ENCODE measurements at regions not wholly inside any gene's neighbourhood (a gene's known extent, or its start where the extent isn't known, plus 50 kb on each side); places are given as distances from the start of the nearest gene placed in this dataset.
"Not testable (repeated sequence)": the region's sequence is repeated elsewhere in the genome, so short reads cannot be mapped to it uniquely, and the experiment has no call there.

DNA sequence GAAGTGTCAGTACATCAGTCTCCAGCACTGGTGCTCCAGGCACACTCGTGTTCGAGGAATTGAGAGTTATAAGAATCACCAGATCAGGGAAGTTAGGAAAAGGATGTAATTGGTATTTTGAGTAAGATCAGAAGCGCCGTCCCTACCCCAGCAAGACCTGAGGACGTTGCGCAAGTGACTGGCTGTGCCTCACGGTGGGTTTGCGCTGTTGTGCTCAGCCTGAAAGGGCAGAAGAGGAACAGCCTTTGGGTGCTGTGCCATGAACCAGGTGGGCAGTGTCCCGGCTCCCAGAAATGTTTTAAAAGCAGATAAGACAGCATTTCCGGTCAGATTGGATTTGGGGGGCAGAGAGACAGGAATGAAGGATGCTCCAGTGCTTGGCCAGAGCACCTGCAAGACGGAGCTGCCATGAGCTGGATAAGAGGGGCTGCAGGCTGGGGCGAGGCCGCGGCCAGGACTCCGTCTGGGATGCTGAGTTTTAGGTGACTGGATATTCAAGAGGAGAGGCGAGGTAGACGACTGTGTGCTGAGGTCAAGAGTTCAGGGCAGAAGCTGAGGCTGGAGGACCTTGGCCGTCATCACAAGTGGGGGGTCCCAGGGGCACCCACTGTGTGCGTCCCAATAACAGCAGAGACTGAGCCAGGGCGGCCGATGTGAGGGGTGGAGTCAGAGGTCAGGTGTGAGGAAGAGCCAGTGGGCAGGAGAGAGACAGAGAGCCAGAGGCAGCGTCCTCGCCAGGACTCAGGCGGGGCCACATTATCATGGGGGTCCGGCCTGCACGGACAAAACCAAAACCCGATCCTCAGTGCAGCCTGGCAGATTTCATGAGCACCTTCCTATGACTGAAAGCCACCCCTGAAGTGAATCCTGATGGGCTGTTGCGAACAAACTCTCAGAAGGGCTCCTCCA, 77.7 kb upstream of the ALKAL2 start:
- DNase-seq = no peak

DNA sequence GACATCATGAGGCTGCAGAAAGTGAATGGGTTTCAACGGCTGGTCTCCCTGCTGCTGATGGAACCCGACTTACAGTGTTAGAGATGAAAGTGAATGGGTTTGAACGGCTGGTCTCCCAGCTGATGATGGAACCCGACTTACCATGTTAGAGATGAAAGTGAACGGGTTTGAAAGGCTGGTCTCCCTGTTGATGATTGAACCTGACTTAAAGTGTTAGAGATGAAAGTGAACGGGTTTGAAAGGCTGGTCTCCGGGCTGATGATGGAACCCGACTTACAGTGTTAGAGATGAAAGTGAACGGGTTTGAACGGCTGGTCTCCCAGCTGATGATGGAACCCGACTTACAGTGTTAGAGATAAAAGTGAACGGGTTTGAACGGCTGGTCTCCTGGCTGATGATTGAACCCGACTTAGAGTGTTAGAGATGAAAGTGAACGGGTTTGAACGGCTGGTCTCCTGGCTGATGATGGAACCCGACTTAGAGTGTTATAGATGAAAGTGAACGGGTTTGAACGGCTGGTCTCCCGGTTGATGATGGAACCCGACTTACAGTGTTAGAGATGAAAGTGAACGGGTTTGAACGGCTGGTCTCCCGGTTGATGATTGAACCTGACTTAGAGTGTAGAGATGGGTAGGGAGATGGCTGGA, 76.1 kb upstream of the ALKAL2 start:
- no peak for DNase-seq

DNA sequence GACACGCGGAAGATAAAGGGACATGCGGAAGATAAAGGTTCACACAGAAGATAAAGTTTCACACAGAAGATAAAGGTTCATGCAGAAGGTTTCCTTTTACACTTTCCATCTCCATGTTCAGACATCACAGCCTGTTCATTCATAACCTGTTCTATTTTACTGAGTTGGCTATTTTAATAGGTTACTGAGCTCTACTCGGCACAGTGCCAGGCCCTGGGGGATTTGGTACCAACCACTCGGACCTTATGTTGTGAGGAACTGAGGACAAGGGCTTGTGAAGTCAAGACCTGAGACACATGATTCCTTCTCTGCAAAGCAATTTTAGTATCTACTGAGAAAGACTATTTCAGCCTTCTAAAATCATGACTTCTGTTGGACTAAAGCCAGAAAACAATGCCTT, 75.0 kb upstream of the ALKAL2 start:
- DNase-seq = no peak

DNA sequence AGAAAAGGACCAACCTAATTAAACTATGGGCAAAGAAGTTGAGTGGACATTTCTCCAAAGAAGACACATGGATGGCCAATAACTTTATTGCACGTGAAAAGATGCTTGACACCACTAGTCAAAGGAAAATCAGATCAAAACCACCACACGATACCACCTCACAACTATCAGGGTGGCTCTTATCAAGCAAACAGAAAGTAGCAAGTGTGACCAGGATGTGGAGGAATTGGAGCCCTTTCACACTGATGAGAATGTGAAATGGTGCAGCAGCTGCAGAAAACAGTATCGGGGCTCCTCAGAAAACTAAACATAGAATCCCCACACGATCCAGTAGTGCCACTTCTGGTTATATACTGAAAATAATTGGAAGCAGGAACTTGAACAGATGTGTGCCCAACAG, 72.2 kb upstream of the ALKAL2 start:
- no peak for DNase-seq

DNA sequence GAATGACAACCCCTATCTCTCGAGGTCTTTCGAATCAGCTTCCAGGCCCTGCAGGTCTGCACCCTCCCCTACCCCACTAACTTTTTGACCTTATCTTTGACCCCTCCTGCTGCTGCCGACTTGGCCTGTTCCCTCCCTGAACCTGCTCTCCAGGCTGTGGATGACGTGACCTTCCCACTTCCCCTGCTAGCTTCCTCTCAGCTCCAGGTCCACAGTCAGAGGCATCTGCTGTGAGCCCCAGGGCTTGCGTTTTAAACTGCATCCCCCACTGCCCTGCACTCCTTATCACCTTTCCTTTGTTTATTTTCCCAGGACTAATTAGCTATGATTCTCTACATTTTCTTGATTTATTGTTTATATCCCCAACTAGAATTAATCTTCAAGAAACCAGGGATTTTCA, 71.2 kb upstream of the ALKAL2 start:
- DNase-seq = no peak

DNA sequence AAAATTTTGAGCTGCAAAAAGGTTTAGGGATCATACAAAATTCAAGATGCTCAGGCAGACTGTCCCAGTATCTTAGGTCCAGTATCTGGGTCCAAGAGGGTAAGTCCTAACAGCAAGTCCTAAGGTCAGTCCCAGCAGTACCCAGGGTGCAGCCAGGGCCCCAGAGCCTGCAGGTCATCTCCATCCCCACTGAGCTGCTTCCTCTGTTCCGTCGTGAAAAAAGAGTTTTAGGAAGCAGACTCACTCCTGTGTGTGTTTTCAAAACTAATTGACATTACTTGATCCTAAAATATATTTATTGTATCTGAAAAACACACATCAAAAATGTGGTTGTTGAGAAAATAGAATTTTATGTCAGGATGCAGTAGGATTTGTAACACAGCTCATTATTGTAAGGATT, 69.9 kb upstream of the ALKAL2 start:
- no peak for DNase-seq

DNA sequence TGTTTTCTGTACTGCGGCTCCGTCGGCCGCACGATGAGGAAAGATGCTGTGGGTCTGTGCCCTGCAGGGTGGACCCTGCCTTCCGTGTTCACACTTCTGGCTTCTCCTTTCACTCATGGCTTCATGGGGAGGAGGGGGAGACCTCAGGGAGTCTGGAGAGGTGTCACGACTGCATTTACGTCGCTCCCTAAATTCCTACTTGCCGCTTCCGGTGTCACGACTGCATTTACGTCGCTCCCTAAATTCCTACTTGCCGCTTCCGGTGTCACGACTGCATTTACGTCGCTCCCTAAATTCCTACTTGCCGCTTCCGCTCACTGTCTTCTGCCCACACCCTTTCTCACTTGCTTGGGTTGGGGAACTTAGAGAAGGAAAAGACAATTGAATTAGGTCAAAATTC, 68.4 kb upstream of the ALKAL2 start:
- not testable (repeated sequence) for DNase-seq

DNA sequence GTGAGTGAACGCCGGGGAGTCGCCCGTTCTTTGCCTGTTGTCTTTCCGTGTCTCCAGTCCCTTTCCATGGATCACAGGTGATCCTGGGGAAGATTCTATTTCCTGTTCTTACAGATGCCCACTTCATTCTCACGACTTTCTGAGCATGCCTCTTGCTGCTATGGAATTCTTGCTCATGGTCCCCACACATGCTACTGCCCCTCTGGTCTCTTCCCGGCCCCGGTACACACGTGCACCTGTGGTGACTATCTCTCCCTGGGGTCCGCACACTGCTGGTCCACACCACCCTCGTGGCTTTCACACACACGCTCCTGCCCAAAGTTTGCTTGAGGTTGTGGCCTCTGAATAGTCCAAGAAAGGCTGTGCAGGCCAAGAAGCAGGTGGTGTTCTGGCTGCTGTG, 67.9 kb upstream of the ALKAL2 start:
- DNase-seq = no peak

DNA sequence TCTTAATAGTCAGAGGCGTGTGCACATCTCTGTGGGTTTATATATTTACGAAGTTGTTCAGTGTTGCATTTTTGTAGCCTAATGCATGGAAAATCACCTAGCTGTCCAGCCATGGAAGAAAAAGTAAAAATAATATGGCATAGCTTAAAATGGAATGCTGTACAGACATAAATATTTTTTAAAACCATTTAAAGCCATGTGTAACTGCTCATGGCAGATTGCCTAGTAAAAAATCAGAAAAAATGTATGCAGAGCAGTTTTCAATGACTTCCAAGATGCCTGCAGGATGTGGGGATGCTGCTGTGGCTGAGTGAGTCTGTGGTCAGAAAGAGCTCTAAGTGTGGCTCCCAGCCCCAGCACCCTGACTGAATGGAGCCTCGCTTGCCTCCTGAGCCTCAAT, 64.8 kb upstream of the ALKAL2 start:
- no peak for DNase-seq

DNA sequence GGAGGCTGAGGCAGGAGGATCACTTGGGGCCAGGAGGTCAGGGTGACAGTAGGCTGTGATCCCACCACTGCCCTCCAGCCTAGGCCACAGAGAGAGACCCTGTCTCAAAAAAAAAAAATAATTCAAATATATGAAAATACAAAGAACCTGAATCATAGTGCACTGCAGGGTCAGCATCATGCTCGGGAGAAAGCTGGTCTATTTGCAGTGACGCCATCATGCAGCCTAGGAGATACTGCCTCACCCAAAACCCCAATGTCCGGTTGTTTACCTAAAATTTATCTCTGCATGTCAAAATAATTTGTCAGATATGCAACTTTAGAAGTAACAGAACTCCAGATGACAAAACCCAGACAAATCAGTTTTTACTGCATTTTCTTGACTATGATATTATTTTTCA, 61.5 kb upstream of the ALKAL2 start:
- DNase-seq = no peak

DNA sequence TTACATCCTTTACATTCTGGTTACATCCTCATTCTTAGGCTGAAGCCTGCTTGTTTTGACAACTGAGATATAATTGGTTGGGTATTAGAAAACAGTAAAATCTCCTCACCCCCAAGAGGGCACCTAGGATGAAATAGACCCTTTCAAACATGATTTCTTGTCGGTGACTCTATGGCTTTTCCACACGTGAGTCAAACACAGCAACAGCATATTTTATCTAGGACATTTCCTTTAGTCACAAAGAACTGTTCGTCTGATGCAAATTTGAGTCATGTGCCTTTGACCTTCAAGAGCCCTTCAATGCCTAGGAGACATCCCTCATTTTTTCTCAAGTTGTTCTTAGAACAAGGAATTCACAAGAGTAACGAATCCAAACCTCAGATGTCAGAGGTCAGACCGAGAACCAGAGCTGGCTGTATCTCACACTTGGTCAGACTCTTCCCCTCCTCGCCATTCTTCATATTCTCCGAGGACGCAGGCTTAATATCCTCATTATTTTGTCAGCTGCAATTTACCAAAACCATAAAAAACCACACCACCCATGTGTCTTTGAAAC, 60.5 kb upstream of the ALKAL2 start:
- DNase-seq = no peak

DNA sequence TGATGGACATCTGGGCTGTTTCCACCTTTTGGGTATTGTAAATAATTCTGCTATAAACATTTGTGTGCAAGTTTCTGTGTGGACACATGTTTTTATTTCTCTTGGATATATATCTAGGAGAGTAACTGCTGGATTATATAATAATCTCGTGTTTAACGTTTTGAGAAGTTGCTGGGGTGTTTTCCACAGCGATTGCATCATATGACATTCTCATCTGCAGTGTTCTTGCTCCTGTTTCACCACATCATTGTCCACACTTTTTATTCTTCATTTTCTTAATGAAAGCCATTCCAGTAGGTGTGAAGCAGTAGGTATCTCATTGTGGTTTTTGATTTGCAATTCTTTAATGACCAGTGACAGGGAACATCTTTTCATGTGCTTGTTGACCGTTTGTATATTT, 56.9 kb upstream of the ALKAL2 start:
- DNase-seq = no peak

DNA sequence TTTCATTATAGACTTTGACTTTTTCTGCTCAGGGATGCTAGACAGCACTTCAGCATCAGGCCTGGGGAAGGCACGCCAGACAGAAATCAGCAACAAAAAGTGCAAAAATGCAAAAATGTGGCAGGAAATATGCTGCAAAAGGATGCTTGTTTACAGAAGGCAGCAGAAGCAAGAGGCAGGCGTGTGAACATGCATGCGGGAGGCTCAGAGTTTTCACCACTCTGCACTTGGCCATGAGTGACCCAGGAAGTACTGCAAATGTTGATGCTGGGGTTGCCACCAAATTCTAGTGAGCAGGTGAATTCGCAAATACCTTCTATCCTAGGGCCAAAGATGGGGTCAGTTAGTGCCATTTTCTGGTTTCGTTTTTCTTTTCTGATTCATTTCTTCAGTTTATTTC, 55.5 kb upstream of the ALKAL2 start:
- no peak for DNase-seq

DNA sequence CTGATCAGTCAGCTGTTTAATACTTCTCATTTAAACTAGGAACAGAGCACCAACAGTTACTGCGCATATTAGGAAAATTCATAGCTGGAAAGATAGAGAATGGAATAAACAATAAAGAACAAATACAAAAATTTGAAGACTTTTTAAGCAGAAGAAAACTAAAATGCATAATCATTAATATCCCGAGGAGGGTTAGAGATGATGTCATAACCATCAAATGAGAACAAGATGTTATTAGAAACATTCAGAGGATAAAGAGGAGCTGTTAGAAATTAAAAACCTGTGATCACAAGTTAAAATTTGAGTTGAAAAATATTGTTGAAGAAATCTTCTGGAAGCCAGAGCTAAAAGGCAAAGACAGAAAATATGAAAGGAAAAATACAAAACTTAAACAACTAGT, 54.0 kb upstream of the ALKAL2 start:
- no peak for DNase-seq

DNA sequence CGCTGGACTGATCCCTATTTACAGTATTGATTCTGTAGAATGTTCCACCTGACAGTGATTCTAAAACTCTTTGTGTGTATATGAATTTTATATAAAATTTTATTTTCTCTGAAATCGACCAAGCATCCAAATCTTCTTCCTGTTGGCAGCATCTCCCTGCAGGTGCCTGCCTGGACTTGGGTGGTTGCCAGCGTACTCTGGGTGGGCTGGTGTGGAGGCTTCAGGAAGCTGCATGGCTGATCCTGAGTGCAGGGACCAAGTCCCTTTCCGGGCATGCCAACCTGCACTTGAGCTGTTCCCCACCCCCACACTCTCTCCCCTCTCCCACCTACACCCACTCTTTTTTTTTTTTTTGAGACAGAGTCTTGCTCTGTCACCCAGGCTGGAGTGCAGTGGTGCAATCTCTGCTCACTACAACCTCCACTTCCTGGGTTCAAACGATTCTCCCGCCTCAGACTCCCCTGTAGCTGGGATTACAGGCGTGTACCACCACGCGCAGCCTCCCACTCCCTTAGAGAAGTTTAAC, 53.2 kb upstream of the ALKAL2 start:
- no peak for DNase-seq

Measured in NCI-H526 treated with DMSO at 0.1 percent for 48 hours (cell line).